ENCODE measurements at regions not wholly inside any gene's neighbourhood (a gene's known extent, or its start where the extent isn't known, plus 50 kb on each side); places are given as distances from the start of the nearest gene placed in this dataset.

DNA sequence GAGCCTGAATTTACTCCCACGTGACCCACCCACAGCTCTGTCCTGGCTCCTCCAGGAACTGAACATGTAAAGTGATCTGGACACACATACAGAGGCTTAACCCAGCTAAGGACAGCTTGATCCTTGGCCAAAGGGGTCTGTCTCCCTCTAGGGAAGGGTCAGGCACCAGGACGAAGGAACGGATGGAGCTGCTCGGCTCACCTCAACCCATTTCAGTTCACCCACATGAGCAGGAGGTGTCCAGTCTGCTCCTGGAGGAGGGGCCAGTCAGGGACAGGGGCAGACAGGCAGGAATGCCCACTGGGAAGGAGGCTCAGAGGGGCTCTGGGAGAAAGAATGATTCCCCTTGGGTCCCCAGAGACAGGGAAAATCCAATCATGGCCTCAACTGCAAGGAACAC, 567.2 kb downstream of the PTPRU start:
- TF ChIP-seq TAF1 (IDR thresholded peaks at IDR 0.05; ENCODE audit: low read depth) (no peak), POLR2AphosphoS5 (IDR thresholded peaks at IDR 0.05) (no peak), EP300 (conservative IDR thresholded peaks at IDR 0.05; ENCODE audit: poor library complexity, severe bottlenecking) (no peak)
- TF ChIP-seq, protein P1, sequence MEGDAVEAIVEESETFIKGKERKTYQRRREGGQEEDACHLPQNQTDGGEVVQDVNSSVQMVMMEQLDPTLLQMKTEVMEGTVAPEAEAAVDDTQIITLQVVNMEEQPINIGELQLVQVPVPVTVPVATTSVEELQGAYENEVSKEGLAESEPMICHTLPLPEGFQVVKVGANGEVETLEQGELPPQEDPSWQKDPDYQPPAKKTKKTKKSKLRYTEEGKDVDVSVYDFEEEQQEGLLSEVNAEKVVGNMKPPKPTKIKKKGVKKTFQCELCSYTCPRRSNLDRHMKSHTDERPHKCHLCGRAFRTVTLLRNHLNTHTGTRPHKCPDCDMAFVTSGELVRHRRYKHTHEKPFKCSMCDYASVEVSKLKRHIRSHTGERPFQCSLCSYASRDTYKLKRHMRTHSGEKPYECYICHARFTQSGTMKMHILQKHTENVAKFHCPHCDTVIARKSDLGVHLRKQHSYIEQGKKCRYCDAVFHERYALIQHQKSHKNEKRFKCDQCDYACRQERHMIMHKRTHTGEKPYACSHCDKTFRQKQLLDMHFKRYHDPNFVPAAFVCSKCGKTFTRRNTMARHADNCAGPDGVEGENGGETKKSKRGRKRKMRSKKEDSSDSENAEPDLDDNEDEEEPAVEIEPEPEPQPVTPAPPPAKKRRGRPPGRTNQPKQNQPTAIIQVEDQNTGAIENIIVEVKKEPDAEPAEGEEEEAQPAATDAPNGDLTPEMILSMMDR (IDR thresholded peaks at IDR 0.05; ENCODE audit: poor library complexity, severe bottlenecking) = no peak
- TF ChIP-seq, protein P2, sequence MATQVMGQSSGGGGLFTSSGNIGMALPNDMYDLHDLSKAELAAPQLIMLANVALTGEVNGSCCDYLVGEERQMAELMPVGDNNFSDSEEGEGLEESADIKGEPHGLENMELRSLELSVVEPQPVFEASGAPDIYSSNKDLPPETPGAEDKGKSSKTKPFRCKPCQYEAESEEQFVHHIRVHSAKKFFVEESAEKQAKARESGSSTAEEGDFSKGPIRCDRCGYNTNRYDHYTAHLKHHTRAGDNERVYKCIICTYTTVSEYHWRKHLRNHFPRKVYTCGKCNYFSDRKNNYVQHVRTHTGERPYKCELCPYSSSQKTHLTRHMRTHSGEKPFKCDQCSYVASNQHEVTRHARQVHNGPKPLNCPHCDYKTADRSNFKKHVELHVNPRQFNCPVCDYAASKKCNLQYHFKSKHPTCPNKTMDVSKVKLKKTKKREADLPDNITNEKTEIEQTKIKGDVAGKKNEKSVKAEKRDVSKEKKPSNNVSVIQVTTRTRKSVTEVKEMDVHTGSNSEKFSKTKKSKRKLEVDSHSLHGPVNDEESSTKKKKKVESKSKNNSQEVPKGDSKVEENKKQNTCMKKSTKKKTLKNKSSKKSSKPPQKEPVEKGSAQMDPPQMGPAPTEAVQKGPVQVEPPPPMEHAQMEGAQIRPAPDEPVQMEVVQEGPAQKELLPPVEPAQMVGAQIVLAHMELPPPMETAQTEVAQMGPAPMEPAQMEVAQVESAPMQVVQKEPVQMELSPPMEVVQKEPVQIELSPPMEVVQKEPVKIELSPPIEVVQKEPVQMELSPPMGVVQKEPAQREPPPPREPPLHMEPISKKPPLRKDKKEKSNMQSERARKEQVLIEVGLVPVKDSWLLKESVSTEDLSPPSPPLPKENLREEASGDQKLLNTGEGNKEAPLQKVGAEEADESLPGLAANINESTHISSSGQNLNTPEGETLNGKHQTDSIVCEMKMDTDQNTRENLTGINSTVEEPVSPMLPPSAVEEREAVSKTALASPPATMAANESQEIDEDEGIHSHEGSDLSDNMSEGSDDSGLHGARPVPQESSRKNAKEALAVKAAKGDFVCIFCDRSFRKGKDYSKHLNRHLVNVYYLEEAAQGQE (IDR thresholded peaks at IDR 0.05; ENCODE audit: borderline replicate concordance) = no peak

All from neural cell (in vitro differentiated cells).